ENCODE measurements at regions not wholly inside any gene's neighbourhood (a gene's known extent, or its start where the extent isn't known, plus 50 kb on each side); places are given as distances from the start of the nearest gene placed in this dataset.
"Not testable (repeated sequence)": the region's sequence is repeated elsewhere in the genome, so short reads cannot be mapped to it uniquely, and the experiment has no call there.

DNA sequence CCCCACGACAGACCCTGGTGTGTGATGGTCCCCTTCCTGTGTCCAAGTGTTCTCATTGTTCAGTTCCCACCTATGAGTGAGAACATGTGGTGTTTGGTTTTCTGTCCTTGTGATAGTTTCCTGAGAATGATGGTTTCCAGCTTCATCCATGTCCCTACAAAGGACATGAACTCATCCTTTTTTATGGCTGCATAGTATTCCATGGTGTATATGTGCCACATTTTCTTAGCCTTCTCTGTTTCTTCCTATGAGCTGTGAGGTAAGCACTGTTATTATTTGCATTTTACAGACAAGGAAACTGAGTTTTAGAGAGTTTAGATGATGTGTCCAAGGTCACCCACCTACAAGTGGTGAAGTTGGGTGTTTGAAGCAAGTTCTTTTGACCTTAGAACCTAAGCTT lies 51.1 kb upstream of the BNC1 start:
- H3K9ac ChIP-seq; H3K36me3 ChIP-seq (ENCODE audit: control insufficient read depth, insufficient read depth, low read length); H3K9me3 ChIP-seq (ENCODE audit: control insufficient read depth, low read length); H3K4me3 ChIP-seq (ENCODE audit: low read depth, low read length); H3K4me2 ChIP-seq (ENCODE audit: low read length); H3K79me2 ChIP-seq; H3K4me1 ChIP-seq; H2AFZ ChIP-seq; H3K27ac ChIP-seq; H3K27me3 ChIP-seq (ENCODE audit: control insufficient read depth, insufficient read depth, low read length): not testable (repeated sequence)

GRCh38 chr15:83339396-83339795 lies 54.9 kb upstream of the BNC1 start:
- Histone ChIP-seq H3K27ac (no peak overlapping the region), H3K4me1 (no peaks in the 10 kb centered on the region), H2AFZ (no peak overlapping the region), H3K4me3 (ENCODE audit: low read depth, low read length) (no peak overlapping the region), H3K36me3 (ENCODE audit: control insufficient read depth, insufficient read depth, low read length) (no peaks in the 10 kb centered on the region), H3K4me2 (ENCODE audit: low read length) (no peak overlapping the region), H3K79me2 (no peaks in the 10 kb centered on the region), H3K9ac (no peak overlapping the region), H3K27me3 (ENCODE audit: control insufficient read depth, insufficient read depth, low read length) (no peaks in the 10 kb centered on the region), H3K9me3 (ENCODE audit: control insufficient read depth, low read length) (no peaks in the 10 kb centered on the region)
- TF ChIP-seq, protein P1, sequence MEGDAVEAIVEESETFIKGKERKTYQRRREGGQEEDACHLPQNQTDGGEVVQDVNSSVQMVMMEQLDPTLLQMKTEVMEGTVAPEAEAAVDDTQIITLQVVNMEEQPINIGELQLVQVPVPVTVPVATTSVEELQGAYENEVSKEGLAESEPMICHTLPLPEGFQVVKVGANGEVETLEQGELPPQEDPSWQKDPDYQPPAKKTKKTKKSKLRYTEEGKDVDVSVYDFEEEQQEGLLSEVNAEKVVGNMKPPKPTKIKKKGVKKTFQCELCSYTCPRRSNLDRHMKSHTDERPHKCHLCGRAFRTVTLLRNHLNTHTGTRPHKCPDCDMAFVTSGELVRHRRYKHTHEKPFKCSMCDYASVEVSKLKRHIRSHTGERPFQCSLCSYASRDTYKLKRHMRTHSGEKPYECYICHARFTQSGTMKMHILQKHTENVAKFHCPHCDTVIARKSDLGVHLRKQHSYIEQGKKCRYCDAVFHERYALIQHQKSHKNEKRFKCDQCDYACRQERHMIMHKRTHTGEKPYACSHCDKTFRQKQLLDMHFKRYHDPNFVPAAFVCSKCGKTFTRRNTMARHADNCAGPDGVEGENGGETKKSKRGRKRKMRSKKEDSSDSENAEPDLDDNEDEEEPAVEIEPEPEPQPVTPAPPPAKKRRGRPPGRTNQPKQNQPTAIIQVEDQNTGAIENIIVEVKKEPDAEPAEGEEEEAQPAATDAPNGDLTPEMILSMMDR (IDR thresholded peaks at IDR 0.05), result no peak

- Histone ChIP-seq H3K9ac (no peak overlapping the region), H3K4me1 (no peaks in the 10 kb centered on the region)
These were observed 55.6 kb upstream of the BNC1 start for GRCh38 chr15:83340087-83340486.

DNA sequence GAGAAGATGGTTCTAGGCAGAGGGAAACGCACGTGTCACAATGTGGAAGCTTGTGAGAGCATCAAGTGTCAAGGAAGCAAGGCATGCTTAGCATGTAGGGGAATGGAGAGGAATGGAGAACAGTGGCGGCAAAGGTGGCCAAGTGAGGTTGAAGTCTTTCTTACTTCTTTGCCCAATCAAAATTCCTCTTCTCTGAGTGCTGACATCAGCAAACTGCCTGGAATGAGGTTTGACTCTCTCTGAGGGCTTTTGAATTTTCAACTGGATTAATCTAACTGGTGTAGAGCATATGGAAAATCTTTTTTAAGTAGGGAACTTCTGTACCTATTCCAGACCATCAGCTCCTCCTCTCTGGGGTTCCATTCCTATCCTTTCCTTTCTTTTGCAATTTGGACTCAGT lies 61.9 kb upstream of the BNC1 start:
- Histone ChIP-seq H3K4me1 (no peaks in the 10 kb centered on the region), H3K4me3 (ENCODE audit: low read depth, low read length) (no peak overlapping the region), H3K27me3 (ENCODE audit: control insufficient read depth, insufficient read depth, low read length) (no peaks in the 10 kb centered on the region), H2AFZ (no peak overlapping the region), H3K27ac (no peak overlapping the region), H3K36me3 (ENCODE audit: control insufficient read depth, insufficient read depth, low read length) (no peaks in the 10 kb centered on the region), H3K79me2 (no peaks in the 10 kb centered on the region), H3K9ac (no peak overlapping the region), H3K9me3 (ENCODE audit: control insufficient read depth, low read length) (no peaks in the 10 kb centered on the region), H3K4me2 (ENCODE audit: low read length) (no peak overlapping the region)
- TF ChIP-seq, protein P1 (IDR thresholded peaks at IDR 0.05), result no peak

More at GRCh38 chr15:83340087-83340486, 55.6 kb upstream of the BNC1 start:
- Histone ChIP-seq H3K36me3 (ENCODE audit: control insufficient read depth, insufficient read depth, low read length) (no peaks in the 10 kb centered on the region), H3K9me3 (ENCODE audit: control insufficient read depth, low read length) (no peaks in the 10 kb centered on the region), H3K4me3 (ENCODE audit: low read depth, low read length) (no peak overlapping the region), H3K27ac (no peak overlapping the region), H2AFZ (no peak overlapping the region), H3K79me2 (no peaks in the 10 kb centered on the region), H3K4me2 (ENCODE audit: low read length) (no peak overlapping the region), H3K27me3 (ENCODE audit: control insufficient read depth, insufficient read depth, low read length) (no peaks in the 10 kb centered on the region)
- TF ChIP-seq, protein P1 (IDR thresholded peaks at IDR 0.05), result no peak

- H3K36me3 ChIP-seq (ENCODE audit: control insufficient read depth, insufficient read depth, low read length), result no peaks in the 10 kb centered on the region
- H3K79me2 ChIP-seq, result no peaks in the 10 kb centered on the region
- no peak overlapping the region for H3K4me2 ChIP-seq (ENCODE audit: low read length)
- no peak overlapping the region for H3K4me3 ChIP-seq (ENCODE audit: low read depth, low read length)
- no peaks in the 10 kb centered on the region for H3K9me3 ChIP-seq (ENCODE audit: control insufficient read depth, low read length)
- H3K9ac ChIP-seq, result no peak overlapping the region
- H3K4me1 ChIP-seq, result no peaks in the 10 kb centered on the region
- TF ChIP-seq, protein P1 (IDR thresholded peaks at IDR 0.05), result no peak
- H3K27ac ChIP-seq, result no peak overlapping the region
- H3K27me3 ChIP-seq (ENCODE audit: control insufficient read depth, insufficient read depth, low read length), result no peaks in the 10 kb centered on the region
- H2AFZ ChIP-seq, result no peak overlapping the region
These were observed 67.7 kb upstream of the BNC1 start for GRCh38 chr15:83352119-83352518.
